ENCODE measurements at regions not wholly inside any gene's neighbourhood (a gene's known extent, or its start where the extent isn't known, plus 50 kb on each side); places are given as distances from the start of the nearest gene placed in this dataset.

GRCh38 chr21:20283836-20284235 lies 714.4 kb upstream of the NCAM2 start:
- TF ChIP-seq CTCF (conservative IDR thresholded peaks at IDR 0.05) (no peak), ZFX (IDR thresholded peaks at IDR 0.05) (no peak)
